Activated B cell treated with CpG ODN at 0.5 μM for 24 hours (primary cell): ENCODE measurements at regions not wholly inside any gene's neighbourhood (a gene's known extent, or its start where the extent isn't known, plus 50 kb on each side); places are given as distances from the start of the nearest gene placed in this dataset.

Source experiments
- ATAC-seq: fragments of 200-7000 bp; cut with Tn5 transposase; one replicate; pipeline ENCODE4 v1.10.0; 2021; ENCODE audit warnings: low read depth, mild to moderate bottlenecking, moderate library complexity
- CTCF ChIA-PET: fragments of 350-600 bp; sonication (Branson Sonifier 250); formaldehyde crosslinking; loops from one replicate; lab custom pipeline; 2021; ENCODE audit warnings: antibody characterized with exemption; lab: Charles Lee
- POLR2A ChIA-PET: fragments of 350-600 bp; sonication (Branson Sonifier 250); formaldehyde crosslinking; loops from one replicate; lab custom pipeline; 2021; ENCODE audit warnings: antibody characterized with exemption; lab: Charles Lee
- DNase-seq: peaks from one replicate; pipeline ENCODE4 v3.0.0; 2022
- H3K27ac Mint-ChIP-seq: one replicate; pipeline ENCODE4 v1.8.0; 2020; ENCODE audit warnings: mixed read lengths
- H3K27me3 Mint-ChIP-seq: one replicate; pipeline ENCODE4 v1.8.0; 2021; ENCODE audit warnings: mixed read lengths
- H3K36me3 Mint-ChIP-seq: one replicate; pipeline ENCODE4 v1.8.0; 2021; ENCODE audit warnings: low read depth, mixed read lengths
- H3K4me1 Mint-ChIP-seq: one replicate; pipeline ENCODE4 v1.8.0; 2021; ENCODE audit warnings: mixed read lengths
- H3K4me3 Mint-ChIP-seq: one replicate; pipeline ENCODE4 v1.8.0; 2020; ENCODE audit warnings: mild to moderate bottlenecking, mixed read lengths
- H3K9me3 Mint-ChIP-seq: one replicate; pipeline ENCODE4 v1.8.0; 2020; ENCODE audit warnings: mixed read lengths
- CTCF ChIP-seq: fragments of 200-600 bp; IDR thresholded peaks from one replicate; pipeline ENCODE4 v1.8.0; 2022; ENCODE audit warnings: antibody characterized with exemption, mild to moderate bottlenecking
- intact Hi-C: fragments of 100-400 bp; cut with micrococcal nuclease; formaldehyde crosslinking; loops from one replicate; pipeline ENCODE4 v1.15.1; 2024

GRCh38 chr20:52470561-52470960 is 279.0 kb upstream of the ZFP64 start:
- ATAC-seq = no peak
- H3K4me1 Mint-ChIP-seq = no peaks in the 10 kb centered on the region
- H3K36me3 Mint-ChIP-seq = no peaks in the 10 kb centered on the region
- H3K27me3 Mint-ChIP-seq = no peaks in the 10 kb centered on the region
- TF ChIP-seq CTCF = no peak
- DNase-seq = no peak
- ChIA-PET POLR2A (no interaction called here), CTCF (no interaction called here)
- H3K27ac Mint-ChIP-seq = no peak overlapping the region
- H3K9me3 Mint-ChIP-seq = no peaks in the 10 kb centered on the region
- intact Hi-C loops = no loop called here
- no peak overlapping the region for H3K4me3 Mint-ChIP-seq

GRCh38 chr20:52469128-52469527 is 277.5 kb upstream of the ZFP64 start:
- TF ChIP-seq CTCF = no peak
- H3K4me3 Mint-ChIP-seq = no peak overlapping the region
- peaks cover 2% of the 10 kb centered on the region for H3K27me3 Mint-ChIP-seq
- no peaks in the 10 kb centered on the region for H3K4me1 Mint-ChIP-seq
- no peaks in the 10 kb centered on the region for H3K9me3 Mint-ChIP-seq
- no peak for ATAC-seq
- DNase-seq = no peak
- intact Hi-C loops = no loop called here
- ChIA-PET CTCF (no interaction called here), POLR2A (no interaction called here)
- no peaks in the 10 kb centered on the region for H3K36me3 Mint-ChIP-seq
- H3K27ac Mint-ChIP-seq = no peak overlapping the region

- POLR2A ChIA-PET = no interaction called here
Measured at GRCh38 chr20:52465991-52466390, 274.4 kb upstream of the ZFP64 start.

GRCh38 chr20:52461582-52461981 is 270.0 kb upstream of the ZFP64 start:
- Mint-ChIP-seq H3K9me3 (peaks cover 5% of the 10 kb centered on the region), H3K27ac (no peak overlapping the region), H3K27me3 (peaks cover 9% of the 10 kb centered on the region), H3K4me3 (no peak overlapping the region), H3K36me3 (no peaks in the 10 kb centered on the region), H3K4me1 (no peaks in the 10 kb centered on the region)
- ChIA-PET POLR2A (no interaction called here), CTCF (no interaction called here)
- intact Hi-C loops = no loop called here
- ATAC-seq (no peak), DNase-seq (no peak)
- TF ChIP-seq CTCF = no peak

More at GRCh38 chr20:52465991-52466390, 274.4 kb upstream of the ZFP64 start:
- no peaks in the 10 kb centered on the region for H3K4me1 Mint-ChIP-seq
- ATAC-seq (no peak), DNase-seq (no peak)
- intact Hi-C loops = no loop called here
- no peak for TF ChIP-seq CTCF
- H3K27ac Mint-ChIP-seq = no peak overlapping the region
- no peaks in the 10 kb centered on the region for H3K9me3 Mint-ChIP-seq
- no peak overlapping the region for H3K4me3 Mint-ChIP-seq
- peaks cover 9% of the 10 kb centered on the region for H3K27me3 Mint-ChIP-seq
- CTCF ChIA-PET = no interaction called here
- H3K36me3 Mint-ChIP-seq = no peaks in the 10 kb centered on the region

GRCh38 chr20:52459150-52459549 is 267.6 kb upstream of the ZFP64 start:
- no peak overlapping the region for H3K4me3 Mint-ChIP-seq
- H3K36me3 Mint-ChIP-seq = no peaks in the 10 kb centered on the region
- no peaks in the 10 kb centered on the region for H3K4me1 Mint-ChIP-seq
- H3K9me3 Mint-ChIP-seq = peaks cover 5% of the 10 kb centered on the region
- intact Hi-C loops = no loop called here
- DNase-seq (no peak), ATAC-seq (no peak)
- POLR2A ChIA-PET = no interaction called here
- H3K27me3 Mint-ChIP-seq = peaks cover 7% of the 10 kb centered on the region
- CTCF ChIA-PET = no interaction called here
- no peak overlapping the region for H3K27ac Mint-ChIP-seq
- TF ChIP-seq CTCF = no peak
